ENCODE measurements at regions not wholly inside any gene's neighbourhood (a gene's known extent, or its start where the extent isn't known, plus 50 kb on each side); places are given as distances from the start of the nearest gene placed in this dataset.

DNA sequence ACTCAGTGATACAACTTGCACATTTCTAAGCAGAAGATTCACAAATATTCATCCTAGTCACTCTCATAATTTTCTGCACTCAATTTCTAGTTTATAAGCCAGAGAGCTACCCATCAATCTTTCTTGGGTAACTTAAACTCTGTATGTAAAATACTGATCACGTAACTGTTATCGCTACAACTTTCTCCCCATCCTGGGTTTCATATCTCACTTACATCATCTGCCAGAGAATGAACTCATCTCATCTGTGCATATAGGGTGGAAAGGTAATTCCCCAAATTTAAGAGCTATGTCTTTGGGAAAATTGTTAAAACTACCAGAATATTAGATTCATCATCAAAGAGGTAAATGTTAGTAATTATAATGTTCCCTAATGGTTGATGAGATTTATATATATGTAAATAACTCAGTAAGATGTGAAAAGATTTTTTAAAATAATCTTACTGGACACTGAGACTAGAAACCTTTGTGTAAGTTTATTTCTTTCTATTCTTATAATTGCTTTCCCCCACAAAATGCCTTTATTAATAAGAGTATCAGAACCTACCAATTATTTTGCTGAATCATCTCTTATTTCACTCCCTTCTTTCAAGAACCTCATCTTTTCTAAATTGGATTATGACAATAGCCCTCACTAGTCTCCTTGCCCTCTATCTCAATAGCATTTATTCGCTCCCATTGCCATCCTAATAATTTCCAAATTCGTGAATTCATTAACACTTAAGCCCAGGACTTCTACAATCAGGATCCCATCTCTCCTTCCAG lies 729.0 kb downstream of the EPHA4 start:
- Histone ChIP-seq H3K4me3 (no peak overlapping the region), H3K27me3 (no peaks in the 10 kb centered on the region), H3K36me3 (replicated peaks in 1 of 2) (no peaks in the 10 kb centered on the region), H3K9me3 (replicated peaks in 1 of 3) (no peaks in the 10 kb centered on the region), H3K4me1 (replicated peaks in 1 of 2) (no peaks in the 10 kb centered on the region), H3K27ac (no peak overlapping the region)
- no peak for TF ChIP-seq POLR2A (IDR thresholded peaks at IDR 0.05)
- TF ChIP-seq, protein P1, sequence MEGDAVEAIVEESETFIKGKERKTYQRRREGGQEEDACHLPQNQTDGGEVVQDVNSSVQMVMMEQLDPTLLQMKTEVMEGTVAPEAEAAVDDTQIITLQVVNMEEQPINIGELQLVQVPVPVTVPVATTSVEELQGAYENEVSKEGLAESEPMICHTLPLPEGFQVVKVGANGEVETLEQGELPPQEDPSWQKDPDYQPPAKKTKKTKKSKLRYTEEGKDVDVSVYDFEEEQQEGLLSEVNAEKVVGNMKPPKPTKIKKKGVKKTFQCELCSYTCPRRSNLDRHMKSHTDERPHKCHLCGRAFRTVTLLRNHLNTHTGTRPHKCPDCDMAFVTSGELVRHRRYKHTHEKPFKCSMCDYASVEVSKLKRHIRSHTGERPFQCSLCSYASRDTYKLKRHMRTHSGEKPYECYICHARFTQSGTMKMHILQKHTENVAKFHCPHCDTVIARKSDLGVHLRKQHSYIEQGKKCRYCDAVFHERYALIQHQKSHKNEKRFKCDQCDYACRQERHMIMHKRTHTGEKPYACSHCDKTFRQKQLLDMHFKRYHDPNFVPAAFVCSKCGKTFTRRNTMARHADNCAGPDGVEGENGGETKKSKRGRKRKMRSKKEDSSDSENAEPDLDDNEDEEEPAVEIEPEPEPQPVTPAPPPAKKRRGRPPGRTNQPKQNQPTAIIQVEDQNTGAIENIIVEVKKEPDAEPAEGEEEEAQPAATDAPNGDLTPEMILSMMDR (IDR thresholded peaks at IDR 0.05) = no peak
- intact Hi-C loops (cut with DNase I) = no loop called here
- WGBS, 4 donors = 84 to 94% (median 86%) methylated on average over 4 of the region's 4 CpGs
- DNase-seq = no peak

DNA sequence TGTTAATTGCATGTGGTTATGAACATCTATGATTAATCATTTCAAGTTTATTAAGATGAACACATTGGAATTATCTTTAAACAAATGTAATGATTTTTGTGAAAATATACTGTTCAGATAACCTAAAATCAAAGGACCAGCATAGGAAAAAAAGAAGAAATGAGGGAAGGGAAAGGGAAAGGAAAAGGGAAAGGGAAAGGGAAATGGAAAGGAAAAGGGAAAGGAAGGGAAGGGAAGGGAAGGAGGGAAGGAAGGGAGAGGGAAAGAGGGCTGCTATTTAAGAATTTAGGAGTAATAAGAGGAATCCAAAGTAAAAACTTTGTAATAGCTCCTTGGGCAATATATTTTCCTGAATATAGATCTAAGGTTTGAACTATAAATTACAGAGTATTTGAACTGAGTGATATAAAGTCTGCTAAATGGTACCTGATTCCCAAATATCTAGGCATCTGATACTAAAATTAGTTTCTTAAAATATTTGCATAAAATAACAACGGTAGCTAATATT lies 726.3 kb downstream of the EPHA4 start:
- WGBS, 4 donors = 5 to 90% (median 66%) methylated on average over 1 of the region's 1 CpG
- no peaks in the 10 kb centered on the region for H3K36me3 ChIP-seq (replicated peaks in 1 of 2)
- H3K4me1 ChIP-seq (replicated peaks in 1 of 2) = no peaks in the 10 kb centered on the region
- no peak for DNase-seq
- H3K9me3 ChIP-seq (replicated peaks in 1 of 3) = no peaks in the 10 kb centered on the region
- no peaks in the 10 kb centered on the region for H3K27me3 ChIP-seq
- H3K4me3 ChIP-seq = no peak overlapping the region
- intact Hi-C loops (cut with DNase I) = no loop called here
- H3K27ac ChIP-seq = no peak overlapping the region
- TF ChIP-seq, protein P1 (IDR thresholded peaks at IDR 0.05) = no peak
- TF ChIP-seq POLR2A (IDR thresholded peaks at IDR 0.05) = no peak

DNA sequence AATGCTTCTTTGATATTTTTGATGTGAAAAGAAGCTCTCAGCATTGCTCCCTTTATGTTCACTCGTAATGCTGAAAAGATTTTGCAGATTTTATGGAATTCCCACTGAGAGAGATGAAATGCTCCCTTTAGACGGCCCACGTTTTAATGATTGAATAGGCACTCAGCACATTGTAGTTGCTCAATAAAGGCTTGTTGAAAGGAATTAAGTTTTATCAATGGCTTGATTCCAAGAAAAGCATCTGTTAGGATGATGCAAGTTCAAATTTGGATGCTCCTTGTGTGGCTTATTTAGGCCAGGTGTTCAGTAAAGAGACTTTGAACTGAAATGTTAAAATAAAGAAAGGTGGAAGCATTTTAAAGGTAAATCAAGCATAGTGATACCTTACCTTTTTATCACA lies 725.1 kb downstream of the EPHA4 start:
- 77 to 90% (median 85%) methylated on average over 3 of the region's 3 CpGs for WGBS, 4 donors
- TF ChIP-seq, protein P1 (IDR thresholded peaks at IDR 0.05) = no peak
- no peak overlapping the region for H3K27ac ChIP-seq
- no peaks in the 10 kb centered on the region for H3K4me1 ChIP-seq (replicated peaks in 1 of 2)
- H3K27me3 ChIP-seq = no peaks in the 10 kb centered on the region
- no peaks in the 10 kb centered on the region for H3K36me3 ChIP-seq (replicated peaks in 1 of 2)
- no peak for DNase-seq
- H3K9me3 ChIP-seq (replicated peaks in 1 of 3) = no peaks in the 10 kb centered on the region
- H3K4me3 ChIP-seq = no peak overlapping the region
- intact Hi-C loops (cut with DNase I) = no loop called here

DNA sequence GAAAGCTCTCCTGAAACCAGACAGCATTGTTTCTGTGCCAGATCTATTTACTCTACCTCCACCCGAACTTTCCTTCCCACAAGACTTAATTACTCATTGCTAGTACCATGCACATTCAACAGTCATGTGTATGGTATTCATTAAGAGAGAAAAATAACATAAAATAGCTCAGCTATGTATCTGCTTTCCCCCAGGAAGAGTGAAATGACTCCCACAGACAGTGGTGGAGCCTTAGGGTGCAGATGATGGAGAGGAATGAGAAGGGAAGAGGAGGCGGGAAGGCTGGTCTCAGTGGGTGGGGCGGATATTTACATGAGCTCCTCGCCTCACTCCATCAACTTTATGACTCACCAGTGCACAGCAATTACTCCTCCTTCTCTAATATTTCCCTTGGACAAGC lies 724.5 kb downstream of the EPHA4 start:
- H3K27me3 ChIP-seq = no peaks in the 10 kb centered on the region

More for the DNA sequence above, 724.5 kb downstream of the EPHA4 start:
- 75 to 83% (median 76%) methylated on average over 4 of the region's 4 CpGs for whole genome bisulfite sequencing, 4 donors
- no peak for DNase-seq
- Histone ChIP-seq H3K9me3 (replicated peaks in 1 of 3) (no peaks in the 10 kb centered on the region), H3K36me3 (replicated peaks in 1 of 2) (no peaks in the 10 kb centered on the region), H3K4me3 (no peak overlapping the region), H3K27ac (no peak overlapping the region), H3K4me1 (replicated peaks in 1 of 2) (no peaks in the 10 kb centered on the region)
- intact Hi-C loops (cut with DNase I) = no loop called here
- TF ChIP-seq POLR2A (IDR thresholded peaks at IDR 0.05) = no peak
- TF ChIP-seq, protein P1 (IDR thresholded peaks at IDR 0.05) = no peak
